ENCODE measurements at regions not wholly inside any gene's neighbourhood (a gene's known extent, or its start where the extent isn't known, plus 50 kb on each side); places are given as distances from the start of the nearest gene placed in this dataset.

DNA sequence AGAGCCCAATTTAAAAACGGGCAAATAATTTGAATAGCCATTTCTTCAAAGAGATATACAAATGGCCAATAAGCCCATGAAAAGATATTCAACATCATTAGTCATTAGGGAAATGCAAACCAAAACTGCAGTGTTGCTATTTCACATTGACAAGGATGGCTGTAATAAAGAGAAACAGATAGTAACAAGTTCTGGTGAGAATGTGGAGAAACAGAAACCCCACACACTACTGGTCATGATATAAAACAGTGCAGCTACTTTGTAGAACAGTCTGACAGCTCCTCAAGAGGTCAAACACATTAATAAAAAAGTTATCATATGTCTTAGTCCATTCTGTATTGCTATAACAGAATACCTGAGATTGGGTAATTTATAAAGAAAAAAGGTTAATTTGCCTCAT lies 237.0 kb upstream of the GRAMD2B start:
- TF ChIP-seq NFE2L2 (conservative IDR thresholded peaks at IDR 0.05; ENCODE audit: low read length) = no peak
- TF ChIP-seq, protein P1, sequence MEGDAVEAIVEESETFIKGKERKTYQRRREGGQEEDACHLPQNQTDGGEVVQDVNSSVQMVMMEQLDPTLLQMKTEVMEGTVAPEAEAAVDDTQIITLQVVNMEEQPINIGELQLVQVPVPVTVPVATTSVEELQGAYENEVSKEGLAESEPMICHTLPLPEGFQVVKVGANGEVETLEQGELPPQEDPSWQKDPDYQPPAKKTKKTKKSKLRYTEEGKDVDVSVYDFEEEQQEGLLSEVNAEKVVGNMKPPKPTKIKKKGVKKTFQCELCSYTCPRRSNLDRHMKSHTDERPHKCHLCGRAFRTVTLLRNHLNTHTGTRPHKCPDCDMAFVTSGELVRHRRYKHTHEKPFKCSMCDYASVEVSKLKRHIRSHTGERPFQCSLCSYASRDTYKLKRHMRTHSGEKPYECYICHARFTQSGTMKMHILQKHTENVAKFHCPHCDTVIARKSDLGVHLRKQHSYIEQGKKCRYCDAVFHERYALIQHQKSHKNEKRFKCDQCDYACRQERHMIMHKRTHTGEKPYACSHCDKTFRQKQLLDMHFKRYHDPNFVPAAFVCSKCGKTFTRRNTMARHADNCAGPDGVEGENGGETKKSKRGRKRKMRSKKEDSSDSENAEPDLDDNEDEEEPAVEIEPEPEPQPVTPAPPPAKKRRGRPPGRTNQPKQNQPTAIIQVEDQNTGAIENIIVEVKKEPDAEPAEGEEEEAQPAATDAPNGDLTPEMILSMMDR (IDR thresholded peaks at IDR 0.05) = no peak
- TF ChIP-seq MYC (IDR thresholded peaks at IDR 0.05; ENCODE audit: borderline replicate concordance, low read length) = no peak
- TF ChIP-seq, protein P2, sequence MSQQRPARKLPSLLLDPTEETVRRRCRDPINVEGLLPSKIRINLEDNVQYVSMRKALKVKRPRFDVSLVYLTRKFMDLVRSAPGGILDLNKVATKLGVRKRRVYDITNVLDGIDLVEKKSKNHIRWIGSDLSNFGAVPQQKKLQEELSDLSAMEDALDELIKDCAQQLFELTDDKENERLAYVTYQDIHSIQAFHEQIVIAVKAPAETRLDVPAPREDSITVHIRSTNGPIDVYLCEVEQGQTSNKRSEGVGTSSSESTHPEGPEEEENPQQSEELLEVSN (IDR thresholded peaks at IDR 0.05; ENCODE audit: borderline replicate concordance, low read depth) = no peak
- TF ChIP-seq KDM1A (IDR thresholded peaks at IDR 0.05; ENCODE audit: low read depth) = no peak
